ENCODE measurements at regions not wholly inside any gene's neighbourhood (a gene's known extent, or its start where the extent isn't known, plus 50 kb on each side); places are given as distances from the start of the nearest gene placed in this dataset.

DNA sequence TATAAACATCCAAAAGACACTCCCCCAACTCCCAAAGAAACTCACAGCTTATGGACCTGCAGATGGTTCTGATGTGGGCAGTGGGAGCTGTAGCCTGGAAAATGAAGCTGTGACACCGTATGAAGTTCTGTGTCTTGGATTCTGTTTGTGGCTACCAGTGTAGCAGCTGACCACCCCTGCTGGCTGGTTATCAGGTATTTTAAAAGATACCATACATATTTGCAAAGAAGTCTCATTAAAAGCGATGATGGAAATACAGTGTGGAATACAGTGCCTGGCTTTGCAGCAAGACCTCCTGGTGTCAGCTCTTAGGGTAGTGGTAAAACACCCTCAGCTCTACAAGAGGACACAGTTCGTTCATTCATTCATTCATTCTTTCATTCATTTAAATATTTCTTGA, 194.3 kb upstream of the PRKCQ start:
- DNase-seq (ENCODE audit: low read depth, low spot score), result no peak
- TF ChIP-seq ZFX (IDR thresholded peaks at IDR 0.05) (no peak), CEBPB (IDR thresholded peaks at IDR 0.05; ENCODE audit: low read depth) (no peak), CBX3 (IDR thresholded peaks at IDR 0.05; ENCODE audit: low read depth) (no peak), POLR2A (IDR thresholded peaks at IDR 0.05; ENCODE audit: borderline replicate concordance, extremely low read depth, insufficient read depth, insufficient read length) (no peak), EZH2 (IDR thresholded peaks at IDR 0.05) (no peak), EGR1 (IDR thresholded peaks at IDR 0.05; ENCODE audit: low read depth) (no peak), SRF (IDR thresholded peaks at IDR 0.05; ENCODE audit: low read depth) (no peak), SP1 (IDR thresholded peaks at IDR 0.05; ENCODE audit: low read depth) (no peak), TCF7L2 (IDR thresholded peaks at IDR 0.05; ENCODE audit: borderline replicate concordance, extremely low read depth, insufficient read depth, insufficient read length) (no peak)
- no peak overlapping the region for H3K4me2 ChIP-seq (ENCODE audit: low read length)
- H2AFZ ChIP-seq (ENCODE audit: low read depth, low read length, poor library complexity, severe bottlenecking), result no peak overlapping the region
- intact Hi-C loops (cut with micrococcal nuclease), result no loop called here
- peaks cover 0 to 20% of the 10 kb centered on the region in 2 experiments; a peak in 2 of 4 replicates for H3K4me1 ChIP-seq (ENCODE audit: control insufficient read depth in 1 of 2, insufficient read depth in 2 of 2, low read length in 2 of 2)
- no peaks in the 10 kb centered on the region for H4K20me1 ChIP-seq (ENCODE audit: insufficient read depth)
- ATAC-seq, result no peak
- H3K27ac ChIP-seq (ENCODE audit: low read depth, low read length), result no peak overlapping the region
- POLR2A ChIA-PET, result no interaction called here
- H3K36me3 ChIP-seq (ENCODE audit: control insufficient read depth in 1 of 2, insufficient read depth in 2 of 2, low read length in 2 of 2), result no peaks in the 10 kb centered on the region
- H3K9me2 ChIP-seq (ENCODE audit: insufficient read depth), result no peaks in the 10 kb centered on the region
- no peaks in the 10 kb centered on the region for H3K27me3 ChIP-seq (ENCODE audit: insufficient read depth, low read length)
- peaks cover 0 to 6% of the 10 kb centered on the region in 2 experiments; a peak in 1 of 4 replicates for H3K9me3 ChIP-seq (ENCODE audit: control insufficient read depth in 1 of 2, insufficient read depth in 1 of 2, low read depth in 1 of 2, low read length in 2 of 2)
- H3K79me2 ChIP-seq (ENCODE audit: insufficient read depth, low read length), result no peaks in the 10 kb centered on the region
- no peak overlapping the region for H3K4me3 ChIP-seq (replicated peaks in 1 of 2; ENCODE audit: low read depth in 1 of 2, low read length in 2 of 2)
- no TSS peak for BruUV-seq (replicated peaks)
- RAD21 ChIA-PET (ENCODE audit: low non-redundant PET in 1 of 2, low total read pairs in 2 of 2, uncharacterized antibody in 2 of 2, unreplicated experiment in 2 of 2), result no interaction called here
- no peak overlapping the region for H3K9ac ChIP-seq (ENCODE audit: low read length)
- CTCF ChIA-PET, result no interaction called here

DNA sequence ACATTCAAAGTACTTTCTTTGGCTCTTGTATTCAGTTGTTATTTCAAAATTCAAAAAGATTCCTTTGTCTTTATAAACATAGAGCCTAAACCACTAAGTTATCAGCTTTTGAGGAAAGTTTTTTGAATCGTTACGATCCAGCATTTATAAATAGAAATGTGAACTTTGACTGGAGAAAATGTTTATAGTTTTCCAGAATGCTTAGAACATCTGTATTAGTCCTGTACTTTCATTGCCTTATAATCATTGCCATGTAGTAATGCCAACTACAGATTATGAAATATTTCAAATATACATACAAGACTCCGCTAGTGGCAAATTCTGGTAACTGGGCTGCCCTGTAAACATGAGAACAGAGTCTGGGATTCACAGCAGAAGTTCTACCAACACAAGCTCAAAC, 191.3 kb upstream of the PRKCQ start:
- H3K4me1 ChIP-seq (ENCODE audit: control insufficient read depth in 1 of 2, insufficient read depth in 2 of 2, low read length in 2 of 2), result no peaks in the 10 kb centered on the region
- BruUV-seq (replicated peaks), result no TSS peak
- no peak for TF ChIP-seq EZH2phosphoT487 (IDR thresholded peaks at IDR 0.05; ENCODE audit: borderline replicate concordance)
- TF ChIP-seq, protein P1, sequence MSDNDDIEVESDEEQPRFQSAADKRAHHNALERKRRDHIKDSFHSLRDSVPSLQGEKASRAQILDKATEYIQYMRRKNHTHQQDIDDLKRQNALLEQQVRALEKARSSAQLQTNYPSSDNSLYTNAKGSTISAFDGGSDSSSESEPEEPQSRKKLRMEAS (IDR thresholded peaks at IDR 0.05), result no peak
- no peak overlapping the region for H3K9ac ChIP-seq (ENCODE audit: low read length)
- H3K27ac ChIP-seq (ENCODE audit: low read depth, low read length), result no peak overlapping the region
- H2AFZ ChIP-seq (ENCODE audit: low read depth, low read length, poor library complexity, severe bottlenecking), result no peak overlapping the region
- H3K27me3 ChIP-seq (ENCODE audit: insufficient read depth, low read length), result no peaks in the 10 kb centered on the region
- ChIA-PET RAD21 (ENCODE audit: low non-redundant PET in 1 of 2, low total read pairs in 2 of 2, uncharacterized antibody in 2 of 2, unreplicated experiment in 2 of 2) (no interaction called here), CTCF (no interaction called here), POLR2A (no interaction called here)
- no peaks in the 10 kb centered on the region for H4K20me1 ChIP-seq (ENCODE audit: insufficient read depth)
- ATAC-seq, result no peak
- no peak overlapping the region for H3K4me3 ChIP-seq (replicated peaks in 1 of 2; ENCODE audit: low read depth in 1 of 2, low read length in 2 of 2)
- no peaks in the 10 kb centered on the region for H3K36me3 ChIP-seq (ENCODE audit: control insufficient read depth in 1 of 2, insufficient read depth in 2 of 2, low read length in 2 of 2)
- H3K9me2 ChIP-seq (ENCODE audit: insufficient read depth), result no peaks in the 10 kb centered on the region
- intact Hi-C loops (cut with micrococcal nuclease), result no loop called here
- H3K9me3 ChIP-seq (ENCODE audit: control insufficient read depth in 1 of 2, insufficient read depth in 1 of 2, low read depth in 1 of 2, low read length in 2 of 2), result peaks cover 0 to 6% of the 10 kb centered on the region in 2 experiments; a peak in 1 of 4 replicates
- H3K79me2 ChIP-seq (ENCODE audit: insufficient read depth, low read length), result no peaks in the 10 kb centered on the region
- H3K4me2 ChIP-seq (ENCODE audit: low read length), result no peak overlapping the region
- DNase-seq (ENCODE audit: low read depth, low spot score), result no peak

Data from HCT116 (cell line).